ENCODE measurements at regions not wholly inside any gene's neighbourhood (a gene's known extent, or its start where the extent isn't known, plus 50 kb on each side); places are given as distances from the start of the nearest gene placed in this dataset.

GRCh38 chr2:236671896-236672562 is 102.4 kb downstream of the ACKR3 start:
- ATAC-seq: no peak
- DNase-seq (ENCODE audit: low spot score): no peak

DNA sequence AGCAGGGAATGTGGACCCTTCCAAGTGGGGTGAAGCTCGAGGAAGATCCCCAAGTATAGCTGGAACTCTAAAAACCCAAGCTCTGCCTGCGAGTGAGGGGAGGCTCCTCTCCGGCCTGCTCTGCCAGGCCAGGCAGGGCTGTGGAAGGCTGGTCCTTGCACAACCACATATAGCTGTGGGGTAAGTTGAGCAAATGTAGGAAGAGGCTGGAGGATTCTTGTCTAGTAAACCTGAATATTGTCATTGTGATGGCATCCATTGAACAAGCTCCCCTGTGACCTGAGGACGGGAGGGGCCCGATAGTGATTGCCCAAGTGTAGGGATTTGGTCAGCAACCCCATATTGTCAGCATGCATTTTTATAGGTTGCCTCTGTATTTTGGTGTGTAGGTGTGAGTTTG is 103.0 kb downstream of the ACKR3 start:
- ATAC-seq (no peak), DNase-seq (ENCODE audit: low spot score) (no peak)

- DNase-seq (ENCODE audit: low spot score) (no peak), ATAC-seq (no peak)
Observed at GRCh38 chr2:236673126-236673822, 103.6 kb downstream of the ACKR3 start.

GRCh38 chr2:236673823-236674185 is 104.2 kb downstream of the ACKR3 start:
- no peak for DNase-seq (ENCODE audit: low spot score)
- no peak for ATAC-seq

DNA sequence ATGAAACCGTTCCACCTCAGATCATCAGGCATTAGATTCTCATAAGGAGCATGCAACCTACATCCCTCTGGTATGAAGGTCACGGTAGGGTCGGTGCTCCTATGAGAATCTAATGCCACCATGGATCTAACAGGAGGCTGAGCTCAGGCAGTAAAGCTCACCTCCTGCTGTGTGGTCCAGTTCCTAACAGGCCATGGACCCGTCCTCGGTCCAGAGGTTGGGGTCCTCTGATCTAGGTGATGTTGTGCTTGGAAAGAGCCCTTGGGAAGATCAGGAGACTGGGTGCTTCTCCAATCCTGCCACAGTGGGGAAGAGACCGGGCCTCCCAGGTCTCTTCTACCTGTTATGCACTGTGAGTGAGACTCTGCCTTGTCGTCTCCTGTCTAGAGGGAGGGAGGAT is 104.6 kb downstream of the ACKR3 start:
- ATAC-seq (no peak), DNase-seq (ENCODE audit: low spot score) (no peak)

- no peak for DNase-seq (ENCODE audit: low spot score)
- no peak for ATAC-seq
Observed at GRCh38 chr2:236674646-236675045, 105.0 kb downstream of the ACKR3 start.

- DNase-seq (ENCODE audit: low spot score): no peak
- no peak for ATAC-seq
Observed at GRCh38 chr2:236675051-236675450, 105.4 kb downstream of the ACKR3 start.

- no peak for ATAC-seq
- DNase-seq (ENCODE audit: low spot score): no peak
Observed at GRCh38 chr2:236675526-236675925, 105.9 kb downstream of the ACKR3 start.

DNA sequence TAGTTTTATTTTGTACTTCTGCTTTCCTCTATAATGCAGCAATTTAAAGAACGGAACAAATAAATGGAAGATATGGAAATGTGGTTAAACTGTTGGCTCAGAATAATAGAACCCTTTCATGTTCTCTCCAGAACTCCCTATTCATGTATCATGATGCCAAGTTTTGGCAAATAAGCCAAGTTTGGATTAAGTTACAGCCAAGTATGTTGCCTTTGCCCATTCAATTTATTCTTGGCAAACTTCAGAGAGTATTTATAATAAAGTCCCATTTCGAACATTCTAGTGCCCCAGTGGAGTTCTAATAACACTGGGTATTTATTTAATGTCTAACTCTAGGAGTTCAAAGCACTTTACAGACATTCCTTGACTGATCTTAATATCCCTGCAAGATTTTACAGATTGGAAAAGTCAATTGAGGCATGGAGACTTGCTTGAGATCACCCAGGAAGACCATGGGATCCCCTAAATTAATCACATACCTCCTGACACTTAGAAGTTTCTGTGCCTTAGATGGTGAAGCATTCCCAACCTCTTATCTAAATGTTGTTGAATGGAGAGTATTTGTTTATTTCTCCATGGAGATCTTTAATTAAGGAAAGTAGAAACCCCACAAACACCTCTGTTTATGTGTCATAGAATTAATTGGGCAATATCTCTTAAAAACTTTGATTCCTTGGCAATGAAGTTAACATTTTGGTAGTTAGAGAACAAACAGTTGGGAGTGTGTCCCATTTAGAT is 106.7 kb downstream of the ACKR3 start:
- ATAC-seq (no peak), DNase-seq (ENCODE audit: low spot score) (no peak)

GRCh38 chr2:236677368-236677767 is 107.7 kb downstream of the ACKR3 start:
- no peak for DNase-seq (ENCODE audit: low spot score)

DNA sequence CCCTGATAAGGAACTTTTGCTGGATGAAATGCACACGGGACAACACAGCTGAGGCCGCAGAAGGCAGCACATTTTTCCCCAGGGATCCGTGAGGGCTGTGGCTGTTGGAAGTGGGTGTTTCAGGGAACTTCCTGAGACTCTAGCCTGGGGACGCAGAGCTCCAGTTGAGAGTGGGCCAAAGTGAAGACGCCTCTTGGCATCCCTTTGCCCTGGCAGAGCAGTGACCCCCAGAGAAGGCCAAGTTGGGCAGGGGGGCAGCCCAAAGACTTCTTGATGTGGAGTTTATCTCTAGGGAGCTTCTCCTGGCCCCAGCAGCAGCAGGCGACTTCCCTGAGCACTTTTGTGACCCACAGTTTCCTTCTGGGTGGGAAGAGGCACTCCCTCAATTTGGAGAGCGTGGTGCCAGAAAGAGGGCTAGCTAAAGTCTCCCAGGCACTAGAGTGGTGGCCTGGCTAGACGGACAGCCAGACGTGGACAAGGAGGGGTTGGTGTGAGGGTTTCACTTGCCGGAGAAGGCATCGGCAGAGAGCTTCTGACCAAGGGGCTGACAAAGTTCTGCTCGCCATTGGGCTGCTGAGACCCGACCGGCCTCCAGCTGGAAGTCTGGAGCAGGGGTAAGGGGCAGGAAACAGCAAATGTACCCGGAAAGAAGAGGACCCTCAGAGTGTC is 108.8 kb downstream of the ACKR3 start:
- ATAC-seq (no peak), DNase-seq (ENCODE audit: low spot score) (no peak)

More at GRCh38 chr2:236677368-236677767, 107.7 kb downstream of the ACKR3 start:
- ATAC-seq: no peak

GRCh38 chr2:236679884-236680860 is 110.5 kb downstream of the ACKR3 start:
- DNase-seq (ENCODE audit: low spot score): no peak

GRCh38 chr2:236682651-236683422 is 113.2 kb downstream of the ACKR3 start:
- DNase-seq (ENCODE audit: low spot score): no peak
- peak; percentile 39 for ATAC-seq

More at GRCh38 chr2:236679884-236680860, 110.5 kb downstream of the ACKR3 start:
- no peak for ATAC-seq

DNA sequence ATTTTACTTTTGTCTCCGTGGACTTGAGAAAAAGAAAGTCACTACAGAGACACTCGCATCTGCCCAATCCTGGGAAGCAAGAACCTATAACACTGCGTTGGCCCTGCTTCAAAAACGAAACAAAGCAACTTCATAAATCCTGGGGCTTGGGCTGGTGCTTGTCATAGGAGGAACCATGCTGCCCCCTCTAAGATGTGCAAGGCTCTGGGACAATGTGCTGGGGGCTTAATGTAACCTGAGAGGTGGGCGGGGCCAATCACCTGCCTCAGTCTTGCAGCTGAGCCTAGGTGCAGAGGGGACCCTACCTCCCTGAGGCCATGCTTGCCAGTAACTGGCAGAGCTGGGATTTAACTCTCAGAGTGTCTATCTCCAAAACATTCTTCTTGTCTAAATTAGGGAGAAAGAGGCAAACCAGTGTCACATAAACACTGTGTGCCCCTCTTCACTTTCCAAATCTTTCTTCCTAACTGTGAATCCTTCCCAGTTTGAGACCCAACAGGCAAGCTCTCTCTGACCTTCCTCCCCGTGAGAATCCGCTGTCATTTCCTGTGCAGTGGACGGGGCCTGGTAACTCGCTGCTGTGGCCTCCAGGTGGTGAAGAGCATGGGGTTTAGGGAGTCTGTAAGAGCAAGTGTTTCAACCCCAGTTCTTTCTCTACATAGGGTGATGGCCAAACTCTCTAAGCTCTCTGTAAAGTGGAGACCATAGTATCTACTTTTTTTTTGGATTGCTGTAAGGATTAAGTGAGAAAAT is 115.1 kb downstream of the ACKR3 start:
- DNase-seq (ENCODE audit: low spot score): no peak
- ATAC-seq: no peak

- DNase-seq (ENCODE audit: low spot score) (no peak), ATAC-seq (no peak)
Observed at GRCh38 chr2:236685361-236685760, 115.7 kb downstream of the ACKR3 start.

DNA sequence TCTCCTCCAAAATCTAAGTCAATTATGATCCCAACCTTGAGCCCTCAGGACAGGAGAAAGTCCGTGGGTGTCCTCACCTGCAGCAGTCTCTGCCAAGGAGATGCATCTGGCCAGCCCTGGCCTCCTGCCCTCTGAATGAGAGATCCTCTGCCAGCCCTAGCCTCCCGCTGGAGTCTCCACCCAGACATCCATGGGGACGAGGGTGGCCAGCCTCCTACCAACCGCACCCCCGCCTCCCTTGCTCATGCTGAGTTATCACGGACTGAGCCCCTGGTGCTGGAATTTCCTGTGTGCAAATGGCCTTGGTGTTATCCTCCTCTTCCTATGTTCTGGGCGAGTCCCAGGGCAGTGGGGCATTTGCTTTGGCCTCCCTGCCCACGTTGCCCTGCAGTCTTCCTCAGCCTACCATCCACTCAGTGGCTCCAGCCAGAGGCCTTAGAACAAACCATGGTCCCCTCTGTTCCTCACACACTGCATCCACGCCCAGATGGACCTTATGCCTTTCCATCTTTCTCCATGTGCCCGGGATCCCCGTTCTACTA is 116.4 kb downstream of the ACKR3 start:
- DNase-seq (ENCODE audit: low spot score): no peak
- ATAC-seq: no peak

- ATAC-seq (no peak), DNase-seq (ENCODE audit: low spot score) (no peak)
Observed at GRCh38 chr2:236686561-236686960, 116.9 kb downstream of the ACKR3 start.

DNA sequence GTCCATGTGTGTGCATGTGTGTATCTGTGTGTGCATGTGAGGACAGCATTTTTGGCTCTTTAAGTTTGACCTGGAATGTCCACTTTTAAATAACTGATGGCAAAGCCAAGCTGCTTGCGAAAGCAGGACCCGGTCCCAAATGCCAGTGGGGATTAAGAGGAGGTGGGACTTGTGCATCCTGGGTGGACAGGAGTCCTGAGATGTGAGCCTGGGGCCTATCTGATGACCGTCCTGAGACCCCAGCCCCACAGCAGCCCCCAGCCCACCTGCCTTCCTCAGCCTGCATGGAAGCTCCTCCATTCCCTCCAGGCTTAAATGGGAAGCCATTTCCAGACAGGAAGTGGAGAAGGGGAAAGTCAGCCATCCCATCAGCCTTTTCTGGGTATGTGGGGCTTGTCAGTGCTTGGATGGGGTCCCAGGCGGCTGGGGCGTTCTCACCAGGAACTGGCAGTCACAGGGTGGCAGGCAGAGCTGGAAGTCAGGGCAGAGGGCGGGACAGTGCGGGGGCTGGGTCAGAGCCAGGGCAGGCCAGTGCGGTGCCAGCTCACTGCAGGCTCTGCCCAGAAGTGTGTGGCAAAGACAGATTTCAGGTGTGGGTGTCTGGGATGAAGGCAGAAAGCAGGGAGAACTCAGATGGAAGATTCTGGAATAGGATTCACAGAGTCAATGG is 117.8 kb downstream of the ACKR3 start:
- DNase-seq (ENCODE audit: low spot score) (peak; percentile 54), ATAC-seq (peak; percentile 82)

All from left lobe of liver (tissue), 2 donors.